ENCODE measurements at regions not wholly inside any gene's neighbourhood (a gene's known extent, or its start where the extent isn't known, plus 50 kb on each side); places are given as distances from the start of the nearest gene placed in this dataset.

GRCh38 chr3:177419904-177420601 lies 222.8 kb upstream of the TBL1XR1 start (continued):
- TF ChIP-seq TFDP2 (CRISPR knock-in tag; IDR thresholded peaks at IDR 0.05) (no peak), ZNF264 (CRISPR knock-in tag; IDR thresholded peaks at IDR 0.05) (no peak), ZNF678 (CRISPR knock-in tag; IDR thresholded peaks at IDR 0.05) (no peak), TFDP1 (CRISPR knock-in tag; IDR thresholded peaks at IDR 0.05; ENCODE audit: borderline replicate concordance) (no peak), ETV5 (CRISPR knock-in tag; IDR thresholded peaks at IDR 0.05; ENCODE audit: borderline replicate concordance) (no peak), KAT2B (IDR thresholded peaks at IDR 0.05; ENCODE audit: borderline replicate concordance, low read depth, low read length) (no peak)

DNA sequence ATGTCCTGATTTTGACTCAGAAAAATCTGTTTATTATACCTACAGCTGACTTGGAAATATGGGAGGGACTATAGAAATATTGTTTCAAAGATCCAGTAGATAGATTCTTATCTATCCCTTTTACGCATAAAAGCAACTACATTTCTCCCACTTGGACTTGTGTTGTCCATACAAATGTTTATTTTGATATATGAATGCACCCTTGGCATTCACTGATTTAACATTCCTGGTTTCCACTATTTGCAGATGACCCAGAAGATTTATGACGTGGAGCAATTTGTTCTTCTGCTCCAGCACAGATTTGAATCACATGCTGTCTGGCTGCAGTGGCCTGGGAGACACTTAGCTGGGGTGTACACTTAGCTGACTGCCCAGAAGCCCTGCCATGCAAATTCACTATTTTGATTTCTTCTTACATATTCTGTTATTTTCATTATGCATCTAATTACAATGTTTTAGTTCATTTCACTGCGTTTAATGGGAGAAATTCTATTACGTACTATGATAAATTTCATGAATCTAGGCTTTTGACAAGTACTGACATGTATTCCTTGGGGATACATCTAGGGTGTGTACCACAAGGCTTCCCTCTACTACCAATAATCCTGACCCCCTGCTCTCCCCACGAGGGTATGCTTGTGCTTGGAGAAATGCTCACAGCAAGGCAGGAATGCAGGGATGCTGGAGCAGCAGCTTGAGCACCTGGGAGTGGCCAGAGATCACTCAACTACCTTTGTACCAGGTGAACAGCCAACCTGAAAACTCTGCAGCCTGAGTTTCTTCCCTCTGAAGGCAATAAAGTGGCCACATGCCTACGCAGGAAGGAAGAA lies 223.6 kb upstream of the TBL1XR1 start:
- 47% methylated on average over 5 of the region's 6 CpGs for WGBS (ENCODE audit: low lambda C conversion rate)
- H3K27me3 ChIP-seq (ENCODE audit: control insufficient read depth in 1 of 2, insufficient read depth in 2 of 2, low read length in 2 of 2), result no peaks in the 10 kb centered on the region; a peak in 1 of 5 replicates
- POLR2A ChIA-PET, result no interaction called here
- no peak overlapping the region for H3K27ac ChIP-seq (ENCODE audit: extremely low read length, insufficient read depth, low read length)
- no peaks in the 10 kb centered on the region for H3K79me2 ChIP-seq (ENCODE audit: insufficient read depth, low read length)
- no peak for FAIRE-seq
- BruUV-seq (replicated peaks), result no TSS peak
- DNase-seq (ENCODE audit: low spot score), result no peak
- no peaks in the 10 kb centered on the region for H3K36me3 ChIP-seq (replicated peaks in 1 of 2; ENCODE audit: control insufficient read depth in 1 of 2, insufficient read depth in 2 of 2, low read length in 2 of 2)
- CTCF ChIA-PET (ENCODE audit: low intra/inter-chr PET ratio, low total read pairs), result no interaction called here
- in situ Hi-C loops (cut with HindIII; ENCODE audit: extremely low pct_ligation_motif_present, low pct_unique_long_range_greater_than_20kb) (no loop called here), intact Hi-C loops (cut with micrococcal nuclease; ENCODE audit: unreplicated experiment) (no loop called here)
- no peaks in the 10 kb centered on the region for H4K20me1 ChIP-seq (ENCODE audit: insufficient read depth, low read length)
- H3K4me2 ChIP-seq (ENCODE audit: low read depth, low read length), result no peak overlapping the region
- H2AFZ ChIP-seq (ENCODE audit: low read length), result no peak overlapping the region
- TF ChIP-seq RFX5 (IDR thresholded peaks at IDR 0.05; ENCODE audit: low read depth, low read length), result no peak
- TF ChIP-seq ARNT (IDR thresholded peaks at IDR 0.05), result no peak
- no peak for TF ChIP-seq ZHX1 (CRISPR knock-in tag; IDR thresholded peaks at IDR 0.05; ENCODE audit: low read depth)
- H3K4me3 ChIP-seq (replicated peaks in 1 of 3; ENCODE audit: insufficient read depth in 1 of 3, low read depth in 2 of 3, low read length in 3 of 3), result no peak overlapping the region
- no peak for ATAC-seq
- H3K9me3 ChIP-seq (ENCODE audit: low read length), result no peaks in the 10 kb centered on the region
- no peak overlapping the region for H3K9ac ChIP-seq (ENCODE audit: insufficient read depth, low read depth, low read length)
- H3K4me1 ChIP-seq (ENCODE audit: insufficient read depth, low read length), result no peaks in the 10 kb centered on the region
